ENCODE measurements at regions not wholly inside any gene's neighbourhood (a gene's known extent, or its start where the extent isn't known, plus 50 kb on each side); places are given as distances from the start of the nearest gene placed in this dataset.

DNA sequence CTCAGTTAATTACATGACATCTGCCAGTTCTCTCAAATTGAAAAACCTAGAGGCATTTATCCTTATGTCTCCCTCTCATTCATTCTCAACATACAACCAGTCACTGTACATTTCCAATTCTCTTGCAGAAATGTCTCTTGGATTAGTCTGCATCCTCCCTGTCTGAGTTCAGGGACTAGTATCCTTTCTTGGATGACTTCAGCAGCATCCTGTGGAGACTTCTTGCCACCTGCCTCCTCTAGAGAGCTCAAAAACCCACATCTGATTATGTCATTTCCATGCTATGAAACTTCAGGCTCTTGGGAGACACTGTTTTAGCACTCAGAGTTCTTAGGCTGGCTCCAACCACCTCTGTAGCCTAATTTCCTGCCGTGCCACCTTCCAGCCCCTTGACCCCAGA, 515.1 kb upstream of the DIPK2B start:
- H3K4me3 ChIP-seq (ENCODE audit: low read depth, low read length) = no peak overlapping the region
- TF ChIP-seq, protein P1, sequence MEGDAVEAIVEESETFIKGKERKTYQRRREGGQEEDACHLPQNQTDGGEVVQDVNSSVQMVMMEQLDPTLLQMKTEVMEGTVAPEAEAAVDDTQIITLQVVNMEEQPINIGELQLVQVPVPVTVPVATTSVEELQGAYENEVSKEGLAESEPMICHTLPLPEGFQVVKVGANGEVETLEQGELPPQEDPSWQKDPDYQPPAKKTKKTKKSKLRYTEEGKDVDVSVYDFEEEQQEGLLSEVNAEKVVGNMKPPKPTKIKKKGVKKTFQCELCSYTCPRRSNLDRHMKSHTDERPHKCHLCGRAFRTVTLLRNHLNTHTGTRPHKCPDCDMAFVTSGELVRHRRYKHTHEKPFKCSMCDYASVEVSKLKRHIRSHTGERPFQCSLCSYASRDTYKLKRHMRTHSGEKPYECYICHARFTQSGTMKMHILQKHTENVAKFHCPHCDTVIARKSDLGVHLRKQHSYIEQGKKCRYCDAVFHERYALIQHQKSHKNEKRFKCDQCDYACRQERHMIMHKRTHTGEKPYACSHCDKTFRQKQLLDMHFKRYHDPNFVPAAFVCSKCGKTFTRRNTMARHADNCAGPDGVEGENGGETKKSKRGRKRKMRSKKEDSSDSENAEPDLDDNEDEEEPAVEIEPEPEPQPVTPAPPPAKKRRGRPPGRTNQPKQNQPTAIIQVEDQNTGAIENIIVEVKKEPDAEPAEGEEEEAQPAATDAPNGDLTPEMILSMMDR (IDR thresholded peaks at IDR 0.05; ENCODE audit: insufficient read depth, low read depth, low read length, missing control alignments) = no peak
- no peak for DNase-seq (ENCODE audit: low read depth)

DNA sequence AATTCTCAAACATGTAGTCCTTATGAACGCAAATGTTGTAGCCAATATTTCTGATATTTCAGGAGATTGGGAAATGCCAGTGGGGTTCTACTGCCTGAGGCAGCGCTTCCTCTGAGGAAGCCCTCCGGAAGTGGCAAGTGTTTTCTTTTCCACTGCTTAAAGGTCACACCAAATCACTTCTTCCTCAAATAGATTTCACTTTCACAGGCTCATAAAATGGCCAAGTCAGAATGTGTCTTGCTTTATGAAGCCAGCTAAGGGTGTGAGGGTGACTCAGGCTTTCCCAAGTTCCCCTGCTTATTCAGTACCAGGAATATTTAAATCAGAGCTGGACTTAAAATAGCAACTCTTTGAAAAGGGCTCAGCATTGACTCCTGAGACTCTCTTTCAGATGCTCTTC, 514.2 kb upstream of the DIPK2B start:
- no peak overlapping the region for H3K4me3 ChIP-seq (ENCODE audit: low read depth, low read length)
- peak; percentile 12 for DNase-seq (ENCODE audit: low read depth)
- TF ChIP-seq, protein P1 (IDR thresholded peaks at IDR 0.05; ENCODE audit: insufficient read depth, low read depth, low read length, missing control alignments) = no peak

DNA sequence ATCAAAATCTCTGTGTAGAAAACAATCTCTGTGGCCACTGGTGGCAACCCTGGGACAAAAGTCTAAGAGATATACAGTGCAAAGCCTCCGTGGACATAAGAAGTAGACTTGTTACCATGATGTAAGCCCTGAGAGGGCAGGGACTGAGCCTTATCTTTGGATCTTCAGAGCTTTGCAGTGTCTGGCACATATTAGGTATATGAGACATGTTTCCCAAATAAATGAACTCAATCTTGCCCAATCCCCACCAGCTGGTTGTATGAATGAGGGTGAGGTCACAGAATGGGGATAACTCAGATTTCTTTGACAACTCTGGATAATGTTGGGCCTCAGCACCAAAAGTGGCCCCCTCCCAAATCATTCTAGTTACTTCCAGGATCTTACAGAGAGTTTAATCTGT, 511.4 kb upstream of the DIPK2B start:
- TF ChIP-seq, protein P1 (IDR thresholded peaks at IDR 0.05; ENCODE audit: insufficient read depth, low read depth, low read length, missing control alignments) = no peak
- H3K4me3 ChIP-seq (ENCODE audit: low read depth, low read length) = no peak overlapping the region
- DNase-seq (ENCODE audit: low read depth) = no peak

DNA sequence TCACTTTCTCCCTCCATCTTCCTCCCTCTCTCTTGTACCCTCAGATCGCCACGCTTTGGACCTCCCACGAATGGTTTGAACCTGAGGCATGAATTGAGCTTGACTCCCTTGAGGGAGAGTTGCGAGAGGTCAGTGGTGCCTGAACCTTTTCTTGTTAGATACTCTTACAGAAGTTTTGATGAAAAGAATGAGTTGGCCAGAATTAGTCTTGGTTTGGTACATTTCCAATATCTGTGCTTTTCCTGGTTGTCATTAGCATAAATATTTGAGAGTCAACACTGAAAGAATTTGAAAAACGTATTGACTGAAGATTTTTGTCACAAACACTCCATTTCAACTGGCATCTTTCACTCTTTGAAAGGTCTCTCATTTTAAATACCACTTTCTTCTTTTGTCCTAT, 510.6 kb upstream of the DIPK2B start:
- no peak overlapping the region for H3K4me3 ChIP-seq (ENCODE audit: low read depth, low read length)
- TF ChIP-seq, protein P1 (IDR thresholded peaks at IDR 0.05; ENCODE audit: insufficient read depth, low read depth, low read length, missing control alignments) = no peak
- DNase-seq (ENCODE audit: low read depth) = no peak

DNA sequence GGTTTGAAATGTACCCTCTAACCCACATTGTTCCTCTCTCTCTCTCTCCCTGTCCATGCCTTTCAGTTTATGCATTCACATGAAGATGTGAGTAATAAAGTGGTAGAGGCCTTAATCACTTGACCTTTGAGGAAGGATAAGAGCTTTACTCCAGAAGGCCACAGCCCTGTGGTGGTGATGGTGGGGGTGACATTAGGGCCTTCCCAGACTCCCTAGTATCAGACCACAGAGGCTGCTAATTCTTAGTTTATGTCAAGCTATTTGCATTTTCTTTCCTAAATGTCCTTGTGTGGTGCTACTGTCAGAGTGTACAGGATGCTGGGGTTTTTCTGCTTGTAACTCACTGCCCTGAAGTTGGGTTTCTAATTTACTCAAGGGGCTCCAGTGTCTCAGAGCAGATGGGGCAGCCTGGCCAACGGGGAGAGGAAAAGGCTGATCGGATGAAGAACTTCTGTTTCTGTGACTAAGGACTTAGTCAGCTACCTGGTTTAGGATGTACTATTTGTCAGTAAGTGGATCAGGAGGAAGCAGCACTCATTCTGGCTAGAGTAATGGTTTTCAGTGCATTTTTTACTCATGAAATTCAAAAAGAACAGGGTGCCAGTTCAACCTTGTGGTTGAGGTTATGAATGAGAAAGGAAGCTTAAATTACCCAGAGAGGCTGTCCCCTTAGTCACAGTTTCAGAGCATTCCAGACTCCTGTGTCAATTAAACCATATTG, 509.6 kb upstream of the DIPK2B start:
- peak; percentile 81 for DNase-seq (ENCODE audit: low read depth)

DNA sequence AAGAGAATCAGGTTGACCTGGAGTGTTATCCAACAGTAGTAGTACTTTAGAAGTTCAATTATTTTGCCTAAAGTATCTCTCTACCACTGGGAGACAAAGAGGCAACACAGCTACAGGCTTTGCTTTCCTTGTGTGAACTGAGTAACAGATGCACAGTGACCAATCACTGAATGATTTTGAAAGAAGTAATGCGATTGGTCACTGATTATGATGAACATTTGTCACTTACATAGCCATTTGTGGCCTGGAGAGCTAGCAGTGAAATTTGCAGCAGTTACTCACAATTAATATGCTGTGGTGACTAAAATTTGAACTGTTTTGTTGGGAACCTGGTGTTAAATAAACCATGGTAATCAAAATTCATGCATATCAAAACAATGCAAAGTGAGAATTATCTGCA, 508.7 kb upstream of the DIPK2B start:
- TF ChIP-seq, protein P1 (IDR thresholded peaks at IDR 0.05; ENCODE audit: insufficient read depth, low read depth, low read length, missing control alignments) = no peak
- no peak for DNase-seq (ENCODE audit: low read depth)
- H3K4me3 ChIP-seq (ENCODE audit: low read depth, low read length) = no peak overlapping the region

More for the DNA sequence above, 509.6 kb upstream of the DIPK2B start:
- no peak overlapping the region for H3K4me3 ChIP-seq (ENCODE audit: low read depth, low read length)
- TF ChIP-seq, protein P1 (IDR thresholded peaks at IDR 0.05; ENCODE audit: insufficient read depth, low read depth, low read length, missing control alignments) = no peak

DNA sequence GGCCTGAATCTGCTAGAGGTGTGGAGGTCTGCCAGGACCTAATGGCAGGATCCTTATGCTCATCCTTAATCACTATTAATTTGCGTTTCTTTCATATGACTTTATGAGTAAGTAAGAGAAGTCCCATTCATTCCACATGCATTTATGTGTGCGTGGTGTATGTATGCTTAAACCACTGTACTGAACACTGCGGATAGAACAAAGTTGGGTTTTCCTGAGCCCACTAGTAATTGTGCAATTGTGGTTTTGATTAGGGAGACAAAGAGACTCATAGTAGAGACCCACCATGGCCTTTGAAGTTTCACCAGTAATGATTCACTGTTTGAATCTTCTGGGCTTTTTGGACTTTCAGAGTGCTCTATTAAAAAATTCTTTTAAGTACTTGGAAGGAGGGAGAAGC, 498.5 kb upstream of the DIPK2B start:
- DNase-seq (ENCODE audit: low read depth) = no peak
- no peak overlapping the region for H3K4me3 ChIP-seq (ENCODE audit: low read depth, low read length)
- TF ChIP-seq, protein P1 (IDR thresholded peaks at IDR 0.05; ENCODE audit: insufficient read depth, low read depth, low read length, missing control alignments) = no peak
